Esophagus mucosa (tissue), 1 donor: ENCODE measurements at regions not wholly inside any gene's neighbourhood (a gene's known extent, or its start where the extent isn't known, plus 50 kb on each side); places are given as distances from the start of the nearest gene placed in this dataset.

Source experiments
- ATAC-seq: fragments of 200-7000 bp; cut with Tn5 transposase; one replicate; pipeline ENCODE4 v1.9.1; 2020
- donor health status: DM: yes; HTN: yes; CAD: no.

- no peak for ATAC-seq
Measured at GRCh38 chr22:48262596-48263430, 1500.4 kb downstream of the TBC1D22A start.

GRCh38 chr22:48261706-48262105, 1499.3 kb downstream of the TBC1D22A start:
- ATAC-seq: no peak

- no peak for ATAC-seq
Measured at GRCh38 chr22:48261048-48261621, 1498.7 kb downstream of the TBC1D22A start.

- no peak for ATAC-seq
Measured at GRCh38 chr22:48259991-48260670, 1497.7 kb downstream of the TBC1D22A start.

GRCh38 chr22:48258811-48259210, 1496.4 kb downstream of the TBC1D22A start:
- no peak for ATAC-seq

GRCh38 chr22:48258064-48258701, 1495.7 kb downstream of the TBC1D22A start:
- ATAC-seq: no peak

- ATAC-seq: no peak
Measured at GRCh38 chr22:48257685-48258055, 1495.2 kb downstream of the TBC1D22A start.

- ATAC-seq: no peak
Measured at GRCh38 chr22:48256776-48257684, 1494.6 kb downstream of the TBC1D22A start.

- ATAC-seq: no peak
Measured at GRCh38 chr22:48256041-48256739, 1493.7 kb downstream of the TBC1D22A start.

GRCh38 chr22:48254311-48254873, 1491.9 kb downstream of the TBC1D22A start:
- ATAC-seq: no peak

GRCh38 chr22:48253573-48253972, 1491.1 kb downstream of the TBC1D22A start:
- no peak for ATAC-seq

- ATAC-seq: no peak
Measured at GRCh38 chr22:48253136-48253535, 1490.7 kb downstream of the TBC1D22A start.

- ATAC-seq: no peak
Measured at GRCh38 chr22:48251629-48252028, 1489.2 kb downstream of the TBC1D22A start.

- no peak for ATAC-seq
Measured at GRCh38 chr22:48250937-48251530, 1488.6 kb downstream of the TBC1D22A start.

- ATAC-seq: no peak
Measured at GRCh38 chr22:48250286-48250895, 1487.9 kb downstream of the TBC1D22A start.

GRCh38 chr22:48249713-48250268, 1487.3 kb downstream of the TBC1D22A start:
- ATAC-seq: no peak

- no peak for ATAC-seq
Measured at GRCh38 chr22:48248901-48249455, 1486.5 kb downstream of the TBC1D22A start.

GRCh38 chr22:48247829-48248228, 1485.4 kb downstream of the TBC1D22A start:
- ATAC-seq: no peak

GRCh38 chr22:48245196-48245485, 1482.7 kb downstream of the TBC1D22A start:
- ATAC-seq: no peak
